Spleen (tissue), 7 donors: ENCODE measurements at regions not wholly inside any gene's neighbourhood (a gene's known extent, or its start where the extent isn't known, plus 50 kb on each side); places are given as distances from the start of the nearest gene placed in this dataset.

Experiments
- CTCF ChIP-seq, 11 experiments: fragments of 200-600 bp in 7 of 11; fragments of 450-650 bp in 4 of 11; sonication (generic) in 4 of 11; IDR thresholded peaks in 8 of 11; conservative IDR thresholded peaks in 3 of 11; 1 replicate in 7 of 11; 2 replicates in 4 of 11; pipeline versions ENCODE4 v1.4.0 to v1.8.0; 2016 to 2021; ENCODE audit warnings: antibody characterized with exemption in 11 of 11, inconsistent platforms in 4 of 11, mild to moderate bottlenecking in 1 of 11
- POLR2A ChIP-seq, 3 donors: fragments of 450-650 bp; IDR thresholded peaks; one replicate each; pipeline ENCODE4 v1.5.1; 2017; ENCODE audit warnings: antibody characterized with exemption in 3 of 3, mild to moderate bottlenecking in 1 of 3
- POLR2AphosphoS5 ChIP-seq, 3 donors: sonication (generic); formaldehyde crosslinking; IDR thresholded peaks; one replicate each; pipeline ENCODE4 v1.5.1; 2017; ENCODE audit warnings: antibody characterized with exemption in 3 of 3
- donor health status: DM: no; HTN: no; CAD: no; lungs with moderate emphysema.
- donor health status: DM: no; HTN: no; CAD: no.
- donor health status: DM: no; HTN: no; CAD: no.

GRCh38 chr2:82827426-82827825, 1631.7 kb downstream of the SUCLG1 start:
- no peak for TF ChIP-seq CTCF (IDR thresholded peaks at IDR 0.05 in 8 of 11, conservative IDR thresholded peaks at IDR 0.05 in 3 of 11)
- no peak for TF ChIP-seq POLR2A (IDR thresholded peaks at IDR 0.05)
- no peak for TF ChIP-seq POLR2AphosphoS5 (IDR thresholded peaks at IDR 0.05)
